ENCODE measurements at regions not wholly inside any gene's neighbourhood (a gene's known extent, or its start where the extent isn't known, plus 50 kb on each side); places are given as distances from the start of the nearest gene placed in this dataset.

DNA sequence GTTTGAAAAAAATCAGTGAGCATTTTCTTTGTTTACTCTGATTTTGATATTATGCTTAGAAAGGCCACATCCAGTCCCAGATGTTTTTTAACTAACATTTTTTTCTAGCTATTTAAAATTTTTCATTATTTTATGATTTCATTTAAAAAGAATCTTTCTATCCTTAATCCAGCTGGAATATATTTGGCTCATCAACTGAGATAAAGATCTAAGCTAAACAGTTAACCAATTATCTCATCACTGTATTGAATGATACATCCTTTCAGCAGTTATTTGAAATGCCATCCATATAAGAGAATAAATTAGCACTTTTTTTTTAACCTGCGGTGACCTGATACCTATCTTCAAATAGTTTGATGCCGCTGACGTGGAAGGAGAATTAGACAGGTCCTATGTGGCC lies 245.5 kb upstream of the COPS8 start:
- CTCF ChIA-PET = no interaction called here

DNA sequence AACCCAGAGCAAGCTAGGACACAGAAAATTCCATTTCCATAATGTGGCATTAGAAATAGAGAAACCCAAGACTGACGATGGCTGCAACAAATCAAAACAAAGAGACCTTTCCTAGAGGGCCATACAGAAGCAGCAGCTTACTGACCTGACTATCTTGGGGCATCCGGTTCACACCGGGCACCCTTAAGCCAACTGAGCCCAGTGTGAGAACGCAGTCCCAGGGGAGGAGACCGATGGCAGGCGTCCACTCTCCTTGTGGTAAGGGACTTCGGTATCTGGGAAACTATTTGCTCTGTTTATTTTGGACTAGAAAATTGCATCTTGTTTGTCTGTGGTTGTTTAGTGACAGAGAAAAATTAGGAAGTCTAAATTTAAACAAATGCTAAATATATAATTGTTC lies 244.8 kb upstream of the COPS8 start:
- ChIA-PET POLR2A (no interaction called here), CTCF (no interaction called here)

More for the DNA sequence above, 245.5 kb upstream of the COPS8 start:
- POLR2A ChIA-PET = no interaction called here

DNA sequence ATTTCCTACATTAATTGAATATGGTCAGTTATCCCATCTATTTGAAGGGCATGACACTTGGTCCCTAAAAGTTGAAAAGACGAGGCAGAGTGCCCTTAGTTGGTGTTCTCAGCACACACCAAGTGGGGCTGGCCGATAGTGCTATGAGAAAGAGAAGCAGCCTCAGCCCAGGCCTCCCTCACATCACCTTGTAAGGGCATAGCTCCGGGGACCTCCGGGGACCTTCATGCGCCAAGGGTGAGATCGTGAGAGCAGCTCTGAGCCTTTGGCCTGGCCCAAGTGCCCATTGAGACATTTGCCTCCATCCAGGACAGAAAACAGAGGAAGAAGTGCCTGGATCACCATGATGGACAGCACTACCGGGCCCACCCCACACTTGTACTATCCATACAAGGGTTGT lies 244.3 kb upstream of the COPS8 start:
- POLR2A ChIA-PET = no interaction called here
- CTCF ChIA-PET = no interaction called here

DNA sequence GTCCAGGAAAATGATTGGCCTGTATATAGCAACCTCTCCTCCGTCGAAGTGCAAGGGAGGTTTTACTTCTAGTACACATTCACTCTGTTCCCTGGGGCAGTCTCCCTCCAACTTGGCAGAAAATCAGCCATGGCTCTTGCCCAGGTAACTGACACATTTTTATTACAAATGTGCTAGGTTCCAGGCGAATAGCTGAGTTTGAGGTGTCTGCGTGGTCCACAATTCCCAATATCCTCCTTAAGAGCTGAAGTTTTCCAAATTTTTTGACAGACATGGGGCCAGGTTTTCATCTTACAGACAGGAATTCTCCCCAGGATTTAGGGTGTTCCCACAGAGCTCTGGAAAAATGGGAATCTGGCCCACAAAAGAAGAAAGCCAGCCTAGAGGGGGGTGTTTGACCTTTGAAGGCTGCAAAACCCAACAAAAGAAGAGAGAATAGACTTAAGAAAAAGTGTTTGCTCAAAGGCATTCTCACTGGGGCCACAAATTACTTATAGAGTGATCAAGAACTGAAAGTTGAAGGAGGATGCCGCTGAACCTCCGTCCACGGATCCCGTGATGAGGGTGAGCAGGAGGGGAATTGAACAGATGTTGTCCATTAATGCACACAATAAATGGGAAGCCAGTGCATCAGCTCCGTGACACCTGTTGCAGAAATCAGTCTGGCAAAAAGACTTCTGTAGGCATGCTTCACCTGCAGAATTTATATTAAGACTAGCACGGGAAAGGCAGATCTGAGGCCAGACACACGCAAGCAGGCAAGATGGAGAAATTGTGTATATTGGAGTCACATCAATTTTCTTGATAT lies 242.3 kb upstream of the COPS8 start:
- POLR2A ChIA-PET = no interaction called here
- CTCF ChIA-PET = no interaction called here

DNA sequence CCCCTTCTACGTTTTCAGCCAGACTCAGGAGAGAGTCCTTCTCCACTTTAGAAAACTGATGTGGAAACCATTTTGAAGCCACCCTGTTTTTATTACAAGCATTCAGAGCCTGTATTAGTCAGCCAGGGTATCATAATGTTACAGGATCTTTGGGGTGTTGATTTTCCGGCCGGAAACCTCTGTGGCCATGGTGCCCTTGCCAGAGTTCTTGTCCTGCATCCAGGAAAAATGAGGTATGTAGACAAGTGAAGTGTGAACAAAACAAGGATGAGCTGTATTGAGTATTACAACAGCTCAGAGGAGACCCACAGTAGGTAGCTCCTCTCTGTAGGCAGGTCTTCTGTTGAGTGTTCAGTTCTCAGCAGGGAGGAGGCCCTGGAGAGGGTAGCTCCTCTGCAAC lies 241.0 kb upstream of the COPS8 start:
- ChIA-PET CTCF (no interaction called here), POLR2A (no interaction called here)

DNA sequence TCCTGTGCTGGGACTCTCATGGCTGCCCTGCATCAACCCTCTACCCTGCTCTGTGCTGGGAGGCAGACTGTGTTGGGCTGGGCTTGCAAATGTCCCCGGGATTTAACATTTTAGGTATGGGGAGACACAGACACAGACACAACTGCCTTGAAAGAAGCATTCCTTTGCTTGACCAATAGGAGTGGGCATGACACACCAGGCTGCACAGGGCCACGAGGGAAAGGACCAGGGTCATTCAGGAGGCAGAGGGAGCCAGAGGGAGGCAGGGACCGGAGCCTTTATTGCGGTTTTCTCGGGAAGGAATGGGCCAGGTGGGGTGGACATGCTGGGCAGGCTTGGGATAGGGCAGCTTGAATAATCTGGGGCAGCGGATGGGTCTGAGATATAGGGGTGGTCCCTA lies 238.7 kb upstream of the COPS8 start:
- ChIA-PET CTCF (no interaction called here), POLR2A (no interaction called here)

DNA sequence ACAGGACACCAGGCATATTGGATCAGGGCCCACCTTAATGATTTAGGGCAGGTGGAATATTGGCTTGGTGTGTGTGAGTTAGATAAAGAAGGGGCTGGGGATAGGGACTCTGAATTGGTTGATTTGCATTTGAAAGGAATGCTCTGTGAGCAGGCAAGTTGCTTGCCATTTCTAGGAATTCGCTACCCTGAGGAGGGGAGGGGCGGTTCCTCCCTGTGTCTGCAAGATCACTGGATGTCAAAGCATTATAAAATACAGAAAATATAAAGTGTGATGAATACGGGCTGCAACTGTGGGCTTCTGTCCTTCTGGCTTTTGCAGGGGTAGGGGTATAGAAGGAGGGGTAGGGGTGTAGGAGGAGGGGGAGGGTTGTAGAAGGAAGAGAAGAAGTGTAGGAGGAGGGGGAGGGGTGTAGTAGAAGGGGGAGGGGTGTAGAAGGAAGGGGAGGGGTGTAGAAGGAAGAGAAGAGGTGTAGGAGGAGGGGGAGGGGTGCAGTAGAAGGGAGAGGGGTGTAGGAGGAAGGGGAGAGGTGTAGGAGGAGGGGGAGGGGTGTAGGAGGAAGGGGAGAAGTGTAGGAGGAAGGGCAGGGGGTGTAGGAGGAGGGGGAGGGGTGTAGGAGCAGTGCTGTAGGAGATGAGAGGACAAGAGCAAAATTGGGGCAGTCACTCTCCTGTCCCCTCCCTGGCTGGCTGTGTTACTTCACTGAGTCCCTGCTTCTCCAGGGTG lies 238.0 kb upstream of the COPS8 start:
- POLR2A ChIA-PET = no interaction called here
- CTCF ChIA-PET = no interaction called here

DNA sequence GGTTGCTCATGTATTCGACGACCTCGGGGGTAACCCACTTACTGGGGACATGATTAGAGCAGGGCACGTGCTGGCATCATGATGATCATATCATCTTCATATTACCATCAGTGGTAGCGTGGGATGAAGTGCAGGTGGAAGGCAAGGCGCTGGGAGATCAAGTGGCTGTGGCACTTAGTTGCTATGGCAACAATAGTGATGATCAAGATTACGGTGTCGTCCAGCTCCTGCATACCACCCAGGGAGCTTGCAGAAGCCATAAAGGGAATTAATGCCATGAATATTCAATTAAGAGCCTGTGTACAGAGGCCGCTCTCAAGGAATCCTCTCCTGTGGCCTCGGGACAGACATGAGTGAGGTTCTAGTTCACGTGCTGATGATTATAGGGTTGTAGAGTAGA lies 237.2 kb upstream of the COPS8 start:
- CTCF ChIA-PET = no interaction called here
- POLR2A ChIA-PET = no interaction called here

DNA sequence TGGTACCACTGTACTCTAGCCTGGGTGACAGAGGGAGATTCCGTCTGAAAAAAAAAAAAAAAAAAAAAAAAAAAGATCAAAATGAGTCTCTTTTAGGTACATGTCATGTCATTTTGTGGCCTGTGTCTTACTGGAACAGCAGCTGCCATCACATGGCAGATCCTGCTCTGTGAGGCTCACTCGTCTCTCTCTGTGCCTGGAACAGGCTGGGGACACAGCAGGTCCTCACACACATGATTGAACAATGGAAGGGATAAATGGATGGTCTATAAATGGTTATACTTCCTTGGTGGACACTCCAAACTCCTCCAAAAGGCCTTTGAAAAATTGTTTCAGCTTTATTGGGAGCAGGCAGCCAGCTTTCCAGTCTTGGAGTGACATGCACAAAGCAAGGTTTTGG lies 236.2 kb upstream of the COPS8 start:
- CTCF ChIA-PET = no interaction called here

DNA sequence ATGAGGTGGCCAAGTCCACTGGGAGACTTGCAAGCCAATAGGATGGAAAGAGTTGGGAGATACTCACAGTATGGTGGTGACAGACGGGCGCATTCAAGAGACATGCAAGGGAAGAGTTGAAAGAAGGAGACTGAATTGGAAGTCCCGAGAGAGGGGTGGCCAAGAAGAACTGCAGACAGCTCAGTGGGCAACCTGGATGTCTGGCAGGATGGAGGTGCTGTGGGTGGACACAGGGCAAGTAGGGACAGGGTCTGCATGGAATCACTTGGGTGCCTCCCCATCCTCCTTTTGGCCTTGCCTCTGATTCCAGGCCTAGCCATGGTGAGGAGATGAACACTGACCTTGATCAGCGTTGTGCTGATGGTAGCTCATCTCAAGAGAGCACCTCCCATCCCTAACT lies 235.7 kb upstream of the COPS8 start:
- POLR2A ChIA-PET = no interaction called here
- CTCF ChIA-PET = no interaction called here

More for the DNA sequence above, 236.2 kb upstream of the COPS8 start:
- POLR2A ChIA-PET = no interaction called here

DNA sequence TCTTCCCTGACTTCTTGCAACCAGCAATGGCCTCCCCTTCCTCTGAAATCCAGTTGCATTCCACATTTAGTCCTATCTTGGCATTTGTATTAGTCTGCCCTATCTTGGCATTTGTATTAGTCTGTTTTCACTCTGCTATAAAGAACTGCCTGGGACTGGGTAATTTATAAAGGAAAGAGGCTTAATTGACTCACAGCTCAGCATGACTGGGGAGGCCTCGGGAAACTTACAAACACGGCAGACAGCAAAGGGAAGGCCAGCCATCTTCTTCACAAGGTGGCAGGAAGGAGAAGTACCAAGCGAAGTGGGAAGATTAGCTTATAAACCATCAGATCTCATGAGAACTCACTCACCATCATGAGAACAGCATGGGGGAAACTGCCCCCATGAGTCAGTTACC lies 234.5 kb upstream of the COPS8 start:
- ChIA-PET CTCF (no interaction called here), POLR2A (no interaction called here)

DNA sequence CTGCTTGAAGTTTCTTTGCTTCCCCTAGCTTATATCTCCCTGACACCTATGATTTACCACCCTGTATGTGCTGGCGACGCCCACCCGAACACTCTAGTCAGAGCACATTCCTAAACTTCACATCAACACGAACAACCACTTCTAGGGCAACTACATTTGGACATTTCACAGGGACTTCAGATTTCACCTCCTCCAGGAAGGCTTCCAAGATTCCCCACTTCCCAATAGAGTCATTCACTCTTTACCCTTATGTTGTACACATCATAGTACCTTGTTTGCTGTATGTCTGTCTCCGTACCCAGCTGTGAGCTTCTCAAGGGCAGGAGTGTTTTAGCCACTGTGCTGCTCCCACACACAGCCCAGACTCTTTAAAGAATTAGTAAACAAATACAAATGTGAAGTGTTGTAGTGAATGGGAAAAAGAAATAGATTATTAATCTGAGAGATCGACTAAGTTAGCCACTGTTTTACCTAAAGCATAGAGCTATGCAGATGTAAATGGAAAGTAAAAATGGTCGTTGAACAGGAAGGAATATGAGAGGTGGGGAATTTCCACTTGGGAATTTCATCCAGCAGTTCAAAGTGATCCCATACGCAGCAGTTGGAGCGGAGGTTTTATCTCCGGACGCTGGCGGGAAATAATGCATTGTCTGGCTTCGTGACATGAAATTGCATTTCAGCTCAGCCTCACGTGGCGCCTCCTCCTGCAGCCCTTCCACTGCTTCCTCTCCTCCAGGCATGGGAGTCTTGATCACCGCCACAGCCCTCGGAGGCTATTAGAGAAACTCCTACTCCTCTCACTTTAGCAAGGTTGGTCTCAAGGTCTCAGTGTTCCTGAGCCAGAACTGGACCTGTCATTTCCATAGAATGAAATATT lies 233.4 kb upstream of the COPS8 start:
- ChIA-PET POLR2A (no interaction called here), CTCF (no interaction called here)

DNA sequence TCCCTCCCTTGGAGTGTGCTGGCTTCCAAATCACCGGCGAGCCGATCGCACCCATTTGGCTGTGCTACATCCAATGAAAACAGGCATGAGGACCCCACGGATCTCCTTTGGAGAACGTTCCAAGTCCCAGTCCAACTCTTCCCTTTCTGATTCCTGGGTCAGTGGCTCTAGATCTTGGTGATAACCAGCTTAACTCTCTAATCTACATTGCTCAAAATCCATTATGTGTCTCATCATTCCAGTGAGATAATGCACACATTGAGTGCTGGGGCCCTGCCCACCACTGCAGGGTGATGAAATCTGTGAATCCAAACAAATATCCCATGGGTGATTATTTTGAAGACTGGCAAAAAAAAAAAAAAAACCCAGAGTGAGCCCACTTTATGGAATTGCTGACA lies 232.7 kb upstream of the COPS8 start:
- ChIA-PET POLR2A (no interaction called here), CTCF (no interaction called here)

DNA sequence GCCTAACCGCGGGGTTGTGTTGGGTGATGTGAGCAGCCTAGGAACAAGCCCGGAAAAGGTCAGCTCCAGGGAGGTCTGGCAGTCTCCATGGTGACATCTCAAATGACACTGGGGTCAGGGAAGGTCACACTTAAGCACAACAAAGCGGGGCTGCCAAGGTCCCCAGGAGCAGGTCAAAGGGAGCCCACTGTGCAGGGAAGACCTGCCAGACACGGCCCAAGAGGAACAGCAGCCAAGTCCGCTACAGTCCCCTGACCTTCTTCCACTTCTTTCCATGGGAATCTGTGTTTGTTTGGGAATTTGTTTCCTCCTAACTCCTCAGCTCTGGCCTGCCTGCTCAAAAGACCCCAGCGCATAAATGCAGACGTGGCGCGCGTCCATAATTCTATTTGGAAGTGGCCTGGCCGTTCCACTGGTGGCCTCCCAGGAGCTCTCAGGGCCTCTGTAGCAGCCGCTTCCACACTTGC lies 232.1 kb upstream of the COPS8 start:
- ChIA-PET CTCF (no interaction called here), POLR2A (no interaction called here)

DNA sequence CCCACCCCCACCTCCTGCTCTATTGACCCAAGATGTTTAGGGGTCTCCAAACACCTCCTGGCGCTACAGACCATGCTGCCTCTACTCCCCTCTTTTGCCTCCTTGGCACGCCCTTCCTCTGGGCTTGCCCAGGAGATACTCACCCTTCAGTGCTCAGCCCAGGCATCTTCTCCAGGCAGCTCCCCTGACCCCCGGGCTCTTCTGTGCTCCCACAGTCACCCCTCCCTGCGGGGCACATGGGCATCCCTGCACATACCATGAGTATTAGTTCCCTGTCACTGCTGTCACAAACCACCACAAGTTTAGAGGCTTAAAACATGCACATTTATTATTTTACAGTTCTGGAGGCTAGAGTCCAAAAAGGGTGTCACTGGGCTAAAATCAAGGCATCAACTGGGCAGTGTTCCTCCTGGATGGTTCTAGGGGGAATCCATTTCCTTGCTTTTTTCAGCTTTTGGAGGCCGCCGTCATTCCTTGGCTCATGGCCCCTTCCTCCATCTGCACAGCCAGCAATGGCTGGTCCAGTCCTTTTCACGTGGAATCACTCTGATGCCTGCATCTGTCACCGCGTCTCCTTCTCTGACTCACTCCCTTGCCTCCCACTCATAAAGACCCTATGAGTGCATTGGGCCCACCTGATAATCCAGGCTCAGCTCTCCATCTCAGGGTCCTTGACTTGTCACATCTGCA lies 230.4 kb upstream of the COPS8 start:
- CTCF ChIA-PET = no interaction called here

DNA sequence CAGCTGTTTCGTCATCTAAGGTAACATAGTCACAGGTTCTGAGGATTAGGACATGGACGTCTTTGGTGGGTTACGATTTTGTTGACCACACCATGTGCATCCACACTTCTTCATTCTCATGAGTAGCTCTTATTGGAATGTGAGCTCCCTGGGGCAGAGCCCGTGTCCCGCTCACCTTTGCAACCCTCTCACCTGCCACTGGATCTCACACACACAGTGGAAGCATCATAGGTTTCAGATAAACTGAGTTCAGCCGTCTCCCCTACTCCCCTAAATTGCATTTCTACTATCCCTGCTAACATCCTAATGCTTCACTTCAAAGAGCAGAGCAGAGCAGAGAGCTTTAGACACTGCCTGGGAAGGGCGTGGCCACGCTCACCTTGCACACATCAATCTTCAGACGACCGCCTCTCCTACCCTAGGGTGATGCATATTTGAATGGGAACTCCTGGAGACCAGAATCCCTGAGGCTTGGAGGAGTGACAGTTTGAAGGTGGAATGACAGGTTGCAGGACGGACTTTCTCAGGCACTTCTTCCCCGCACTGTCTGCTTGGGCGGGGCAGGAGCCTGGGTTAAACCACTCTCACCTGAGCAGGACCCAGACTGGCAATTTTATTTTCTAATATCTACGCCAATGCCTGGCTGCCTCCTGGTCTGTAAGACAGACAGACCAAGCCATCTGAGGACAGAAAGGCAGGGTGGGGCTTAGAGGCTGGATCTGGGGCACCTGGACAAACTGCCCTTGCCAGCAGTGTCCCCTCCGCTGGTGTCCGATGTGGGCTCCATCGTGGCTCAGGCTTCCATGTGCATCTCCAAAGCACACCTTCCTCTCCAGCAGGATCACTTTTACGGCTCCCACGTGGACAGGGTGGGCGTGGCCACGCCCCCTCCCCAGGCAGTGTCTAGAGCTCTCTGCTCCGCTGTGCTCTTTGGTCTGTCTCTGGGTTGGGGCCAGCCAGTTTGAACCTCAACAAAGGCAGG lies 229.5 kb upstream of the COPS8 start:
- POLR2A ChIA-PET = no interaction called here
- CTCF ChIA-PET = no interaction called here

More for the DNA sequence above, 230.4 kb upstream of the COPS8 start:
- POLR2A ChIA-PET = no interaction called here

DNA sequence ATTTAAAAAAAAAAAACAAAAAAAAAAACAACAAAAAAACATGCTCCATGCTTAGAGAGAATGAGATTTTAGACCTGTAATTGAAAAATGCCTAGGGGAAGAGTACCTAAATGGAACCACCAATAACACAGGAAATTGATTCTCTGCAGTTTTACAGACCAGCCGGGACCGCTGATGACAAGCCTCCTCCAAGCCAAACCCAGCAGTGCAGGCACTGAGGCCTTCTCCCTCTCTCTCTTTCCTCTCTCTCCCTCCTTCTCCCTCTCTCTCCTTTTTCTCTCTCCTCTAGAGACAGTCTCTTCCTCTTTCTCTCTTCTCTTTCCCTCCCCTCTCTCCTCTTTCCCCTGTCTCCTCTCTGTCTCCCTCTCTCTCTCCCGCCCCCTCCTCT lies 228.8 kb upstream of the COPS8 start:
- POLR2A ChIA-PET = no interaction called here
- CTCF ChIA-PET = no interaction called here

DNA sequence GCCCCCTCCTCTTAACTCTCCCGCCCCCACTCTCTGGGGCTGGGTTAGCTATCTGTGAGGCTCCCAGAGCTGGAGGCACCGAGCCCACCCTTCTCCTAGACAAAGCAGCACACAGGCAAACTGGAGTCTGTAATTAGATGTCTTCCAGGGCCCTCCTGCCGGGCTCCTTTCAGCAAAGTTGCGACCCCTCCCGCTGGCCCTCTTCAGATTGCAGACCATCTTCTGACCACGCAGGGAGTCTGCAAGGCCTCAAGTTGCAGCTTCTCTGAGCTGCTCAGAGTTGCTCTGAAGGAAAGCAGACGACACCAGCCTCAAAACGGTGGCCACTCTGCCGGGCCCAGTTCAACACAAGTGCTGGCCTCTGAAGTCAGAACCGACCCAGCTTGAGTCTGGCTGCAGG lies 228.4 kb upstream of the COPS8 start:
- CTCF ChIA-PET = no interaction called here
- POLR2A ChIA-PET = no interaction called here

DNA sequence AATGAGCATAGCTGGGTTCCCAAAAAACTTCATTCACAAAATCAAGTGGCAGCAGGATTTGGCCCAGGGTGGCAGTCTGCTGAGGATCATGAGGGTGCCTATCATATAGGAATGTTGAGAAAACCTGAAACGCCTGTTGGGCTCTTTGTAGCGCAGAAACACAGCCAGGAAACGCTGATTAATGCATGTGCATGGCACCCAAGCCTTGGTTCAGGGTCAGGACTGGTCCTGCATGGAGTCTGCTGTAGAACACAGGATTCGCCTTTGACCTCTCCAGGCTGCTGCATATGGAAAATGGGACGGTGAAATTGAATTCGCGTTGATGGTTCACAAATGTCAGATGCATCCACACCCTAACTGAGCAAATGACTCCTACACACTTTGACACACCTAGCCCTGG lies 227.9 kb upstream of the COPS8 start:
- ChIA-PET CTCF (no interaction called here), POLR2A (no interaction called here)
